ENCODE measurements at regions not wholly inside any gene's neighbourhood (a gene's known extent, or its start where the extent isn't known, plus 50 kb on each side); places are given as distances from the start of the nearest gene placed in this dataset.
A peak's percentile ranks its signal among the peaks of the same experiment; 100 is the strongest.

DNA sequence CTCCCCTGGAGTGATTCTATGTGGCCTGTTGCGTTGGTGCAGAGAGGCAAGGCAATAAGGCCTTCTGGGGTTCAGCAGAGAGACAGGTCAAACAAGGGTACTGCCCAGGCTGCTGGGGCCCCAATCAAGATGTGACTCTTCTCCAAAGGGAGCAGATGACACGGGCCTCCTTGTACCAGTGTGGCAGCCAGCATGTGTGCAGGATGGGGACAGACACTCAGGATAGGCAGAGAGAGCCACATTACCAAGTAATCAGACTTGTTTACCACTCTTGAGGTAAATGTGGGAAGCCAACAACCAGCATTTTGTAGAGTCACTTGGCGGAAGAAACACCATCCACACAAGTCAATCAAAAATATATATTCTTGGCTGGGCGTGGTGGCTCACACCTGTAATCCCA is 95.3 kb upstream of the DLG1 start:
- TF ChIP-seq EZH2phosphoT487 (IDR thresholded peaks at IDR 0.05; ENCODE audit: low read depth, severe bottlenecking, unreplicated experiment) (no peak), EZH2 (IDR thresholded peaks at IDR 0.05; ENCODE audit: borderline replicate concordance) (no peak)
- TF ChIP-seq, protein P1, sequence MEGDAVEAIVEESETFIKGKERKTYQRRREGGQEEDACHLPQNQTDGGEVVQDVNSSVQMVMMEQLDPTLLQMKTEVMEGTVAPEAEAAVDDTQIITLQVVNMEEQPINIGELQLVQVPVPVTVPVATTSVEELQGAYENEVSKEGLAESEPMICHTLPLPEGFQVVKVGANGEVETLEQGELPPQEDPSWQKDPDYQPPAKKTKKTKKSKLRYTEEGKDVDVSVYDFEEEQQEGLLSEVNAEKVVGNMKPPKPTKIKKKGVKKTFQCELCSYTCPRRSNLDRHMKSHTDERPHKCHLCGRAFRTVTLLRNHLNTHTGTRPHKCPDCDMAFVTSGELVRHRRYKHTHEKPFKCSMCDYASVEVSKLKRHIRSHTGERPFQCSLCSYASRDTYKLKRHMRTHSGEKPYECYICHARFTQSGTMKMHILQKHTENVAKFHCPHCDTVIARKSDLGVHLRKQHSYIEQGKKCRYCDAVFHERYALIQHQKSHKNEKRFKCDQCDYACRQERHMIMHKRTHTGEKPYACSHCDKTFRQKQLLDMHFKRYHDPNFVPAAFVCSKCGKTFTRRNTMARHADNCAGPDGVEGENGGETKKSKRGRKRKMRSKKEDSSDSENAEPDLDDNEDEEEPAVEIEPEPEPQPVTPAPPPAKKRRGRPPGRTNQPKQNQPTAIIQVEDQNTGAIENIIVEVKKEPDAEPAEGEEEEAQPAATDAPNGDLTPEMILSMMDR (IDR thresholded peaks at IDR 0.05; ENCODE audit: poor library complexity): no peak
- H3K4me2 ChIP-seq: no peak overlapping the region
- no peak for DNase-seq (ENCODE audit: low spot score)
- no peaks in the 10 kb centered on the region for H3K36me3 ChIP-seq (replicated peaks; ENCODE audit: insufficient read depth, low read depth)
- no peaks in the 10 kb centered on the region for H3K79me2 ChIP-seq
- H3K27ac ChIP-seq: no peak overlapping the region
- no peaks in the 10 kb centered on the region for H3K9me2 ChIP-seq (replicated peaks; ENCODE audit: insufficient read depth)
- H3K4me3 ChIP-seq: no peak overlapping the region
- no peaks in the 10 kb centered on the region for H3K4me1 ChIP-seq (ENCODE audit: insufficient read depth)
- 93% methylated on average over 4 of the region's 4 CpGs for WGBS (ENCODE audit: low lambda C conversion rate, missing lambda C conversion rate)
- H3K9me3 ChIP-seq (ENCODE audit: low read depth): no peaks in the 10 kb centered on the region
- no peak overlapping the region for H2AFZ ChIP-seq
- H3K27me3 ChIP-seq: no peaks in the 10 kb centered on the region
- no peaks in the 10 kb centered on the region for H4K20me1 ChIP-seq (ENCODE audit: insufficient read depth, poor library complexity, severe bottlenecking)

DNA sequence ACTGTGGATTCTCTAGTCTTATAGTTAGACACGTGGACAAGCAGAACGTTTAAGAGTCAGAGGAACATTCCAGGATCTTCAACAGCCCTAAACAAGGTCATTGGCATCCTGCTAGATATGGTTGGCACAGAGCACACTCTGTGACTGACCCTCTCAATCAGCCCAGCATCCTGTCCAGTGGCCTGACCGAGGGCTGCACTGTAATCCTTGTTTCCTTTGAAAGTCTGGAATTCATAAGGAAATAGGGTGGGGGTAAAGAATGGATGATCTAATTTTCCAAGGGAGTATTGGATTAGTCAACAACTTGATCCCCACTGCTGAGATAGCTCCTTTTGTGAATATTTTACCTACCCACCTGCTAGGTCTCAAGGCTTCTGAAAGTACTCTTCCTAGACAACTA is 94.5 kb upstream of the DLG1 start:
- Histone ChIP-seq H3K4me1 (ENCODE audit: insufficient read depth) (no peaks in the 10 kb centered on the region), H3K27me3 (no peaks in the 10 kb centered on the region), H3K9me3 (ENCODE audit: low read depth) (no peaks in the 10 kb centered on the region), H3K4me2 (no peak overlapping the region), H4K20me1 (ENCODE audit: insufficient read depth, poor library complexity, severe bottlenecking) (no peaks in the 10 kb centered on the region), H3K36me3 (replicated peaks; ENCODE audit: insufficient read depth, low read depth) (no peaks in the 10 kb centered on the region), H3K4me3 (no peak overlapping the region), H3K79me2 (no peaks in the 10 kb centered on the region), H2AFZ (no peak overlapping the region), H3K27ac (no peak overlapping the region), H3K9me2 (replicated peaks; ENCODE audit: insufficient read depth) (no peaks in the 10 kb centered on the region)
- WGBS (ENCODE audit: low lambda C conversion rate, missing lambda C conversion rate): 79% methylated on average over 3 of the region's 3 CpGs
- DNase-seq (ENCODE audit: low spot score): no peak
- TF ChIP-seq, protein P1 (IDR thresholded peaks at IDR 0.05; ENCODE audit: poor library complexity): no peak
- TF ChIP-seq EZH2 (IDR thresholded peaks at IDR 0.05; ENCODE audit: borderline replicate concordance) (no peak), EZH2phosphoT487 (IDR thresholded peaks at IDR 0.05; ENCODE audit: low read depth, severe bottlenecking, unreplicated experiment) (no peak)

DNA sequence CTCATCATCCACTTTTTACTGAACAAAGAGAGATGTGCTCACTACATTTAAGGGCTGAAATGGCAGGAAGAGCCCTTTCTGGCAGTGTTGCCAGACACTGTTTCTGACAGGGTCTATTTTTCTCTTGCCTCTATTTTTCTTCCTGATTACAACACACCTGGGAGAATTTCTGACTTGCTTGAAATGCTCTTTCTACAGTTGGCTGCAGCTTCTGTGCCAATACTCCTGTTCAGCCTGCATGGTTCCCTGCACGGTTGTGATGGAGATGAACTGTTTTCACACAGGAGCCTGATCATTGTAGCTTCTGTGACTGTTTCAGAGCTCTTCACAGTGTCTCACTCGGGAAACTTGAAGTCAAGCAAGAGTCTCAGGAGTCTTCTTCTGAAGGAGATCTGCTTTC is 83.0 kb upstream of the DLG1 start:
- Histone ChIP-seq H2AFZ (no peak overlapping the region), H3K4me2 (no peak overlapping the region), H3K36me3 (replicated peaks; ENCODE audit: insufficient read depth, low read depth) (no peaks in the 10 kb centered on the region), H4K20me1 (ENCODE audit: insufficient read depth, poor library complexity, severe bottlenecking) (no peaks in the 10 kb centered on the region), H3K9me3 (ENCODE audit: low read depth) (no peaks in the 10 kb centered on the region), H3K79me2 (no peaks in the 10 kb centered on the region), H3K27ac (peak overlapping the region; percentile 3), H3K4me3 (no peak overlapping the region), H3K9me2 (replicated peaks; ENCODE audit: insufficient read depth) (no peaks in the 10 kb centered on the region), H3K27me3 (no peaks in the 10 kb centered on the region), H3K4me1 (ENCODE audit: insufficient read depth) (no peaks in the 10 kb centered on the region)
- 77% methylated on average over 2 of the region's 2 CpGs for WGBS (ENCODE audit: low lambda C conversion rate, missing lambda C conversion rate)
- no peak for DNase-seq (ENCODE audit: low spot score)
- no peak for TF ChIP-seq EZH2 (IDR thresholded peaks at IDR 0.05; ENCODE audit: borderline replicate concordance)
- TF ChIP-seq, protein P1 (IDR thresholded peaks at IDR 0.05; ENCODE audit: poor library complexity): no peak
- no peak for TF ChIP-seq EZH2phosphoT487 (IDR thresholded peaks at IDR 0.05; ENCODE audit: low read depth, severe bottlenecking, unreplicated experiment)

DNA sequence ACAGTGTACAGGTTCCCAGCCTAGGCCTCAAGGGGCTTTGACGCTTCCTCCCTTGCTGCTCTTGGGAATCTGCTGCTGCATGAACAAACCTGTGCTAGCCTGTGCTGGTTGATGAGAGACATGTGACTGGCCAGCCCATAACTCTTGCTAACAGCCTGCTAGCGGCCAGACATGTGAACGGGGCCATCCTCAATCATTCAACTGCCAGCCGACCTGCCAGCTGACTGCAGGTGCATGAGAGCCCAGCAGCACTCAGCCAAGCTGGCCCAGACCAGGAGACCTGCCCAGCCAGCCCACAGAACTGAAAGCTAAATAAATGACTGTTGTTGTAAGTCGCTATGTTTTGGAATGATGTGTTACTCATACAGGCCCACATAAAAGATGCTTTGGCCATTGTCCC is 82.4 kb upstream of the DLG1 start:
- no peak overlapping the region for H3K4me3 ChIP-seq
- H3K4me2 ChIP-seq: no peak overlapping the region
- H3K9me2 ChIP-seq (replicated peaks; ENCODE audit: insufficient read depth): no peaks in the 10 kb centered on the region
- no peaks in the 10 kb centered on the region for H4K20me1 ChIP-seq (ENCODE audit: insufficient read depth, poor library complexity, severe bottlenecking)
- no peak overlapping the region for H2AFZ ChIP-seq
- no peaks in the 10 kb centered on the region for H3K27me3 ChIP-seq
- H3K27ac ChIP-seq: no peak overlapping the region
- no peak for DNase-seq (ENCODE audit: low spot score)
- no peaks in the 10 kb centered on the region for H3K79me2 ChIP-seq
- H3K36me3 ChIP-seq (replicated peaks; ENCODE audit: insufficient read depth, low read depth): no peaks in the 10 kb centered on the region
- no peaks in the 10 kb centered on the region for H3K4me1 ChIP-seq (ENCODE audit: insufficient read depth)
- TF ChIP-seq, protein P1 (IDR thresholded peaks at IDR 0.05; ENCODE audit: poor library complexity): no peak
- no peak for TF ChIP-seq EZH2phosphoT487 (IDR thresholded peaks at IDR 0.05; ENCODE audit: low read depth, severe bottlenecking, unreplicated experiment)
- WGBS (ENCODE audit: low lambda C conversion rate, missing lambda C conversion rate): 74% methylated on average over 5 of the region's 5 CpGs
- H3K9me3 ChIP-seq (ENCODE audit: low read depth): no peaks in the 10 kb centered on the region

Measured in hepatocyte (in vitro differentiated cells).